Mesendoderm (in vitro differentiated cells): ENCODE measurements at regions not wholly inside any gene's neighbourhood (a gene's known extent, or its start where the extent isn't known, plus 50 kb on each side); places are given as distances from the start of the nearest gene placed in this dataset.

Experiments
- DNase-seq: peaks from one replicate; pipeline ENCODE4 v3.0.0; 2013
- H2AK5ac ChIP-seq: 2 replicates; pipeline ENCODE4 v1.6.1; 2013; ENCODE audit warnings: low read length, inconsistent platforms
- H2BK120ac ChIP-seq: 2 replicates; pipeline ENCODE4 v1.6.1; 2013; ENCODE audit warnings: low read depth, mild to moderate bottlenecking, low read length, moderate library complexity, mixed read lengths
- H2BK15ac ChIP-seq: replicated peaks from 2 replicates; pipeline ENCODE4 v1.6.1; 2013; ENCODE audit warnings: low read depth, mild to moderate bottlenecking, moderate library complexity
- H2BK5ac ChIP-seq: 2 replicates; pipeline ENCODE4 v1.6.1; 2013; ENCODE audit warnings: low read length, inconsistent platforms
- H3K18ac ChIP-seq: 2 replicates; pipeline ENCODE4 v1.6.1; 2013; ENCODE audit warnings: mild to moderate bottlenecking, low read length, mixed read lengths
- H3K23ac ChIP-seq: one replicate; pipeline ENCODE4 v1.6.1; 2013; ENCODE audit warnings: low read length
- H3K27ac ChIP-seq: 2 replicates; pipeline ENCODE4 v1.5.1; 2013; ENCODE audit warnings: low read depth, mild to moderate bottlenecking, inconsistent platforms, low read length, moderate library complexity
- H3K27me3 ChIP-seq: 2 replicates; pipeline ENCODE4 v1.6.1; 2013; ENCODE audit warnings: low read length, control low read depth, mild to moderate bottlenecking, inconsistent platforms; ENCODE audit not compliant: insufficient read depth, poor library complexity
- H3K36me3 ChIP-seq: 2 replicates; pipeline ENCODE4 v1.6.1; 2013; ENCODE audit warnings: low read length, inconsistent platforms; ENCODE audit not compliant: control insufficient read depth, insufficient read depth
- H3K4ac ChIP-seq: one replicate; pipeline ENCODE4 v1.6.1; 2013; ENCODE audit warnings: low read depth, mild to moderate bottlenecking, low read length, moderate library complexity
- H3K4me1 ChIP-seq: 2 replicates; pipeline ENCODE4 v1.6.1; 2013; ENCODE audit warnings: low read depth, low read length, inconsistent platforms; ENCODE audit not compliant: control insufficient read depth
- H3K4me2 ChIP-seq: 2 replicates; pipeline ENCODE4 v1.6.1; 2013; ENCODE audit warnings: low read length
- H3K4me3 ChIP-seq: 2 replicates; pipeline ENCODE4 v1.5.1; 2013; ENCODE audit warnings: mild to moderate bottlenecking, low read length
- H3K56ac ChIP-seq: one replicate; pipeline ENCODE4 v1.6.1; 2013; ENCODE audit warnings: low read length
- H3K79me1 ChIP-seq: 2 replicates; pipeline ENCODE4 v1.6.1; 2013; ENCODE audit warnings: low read length, inconsistent platforms
- H3K79me2 ChIP-seq: 2 replicates; pipeline ENCODE4 v1.6.1; 2013; ENCODE audit warnings: mild to moderate bottlenecking, low read length; ENCODE audit not compliant: control insufficient read depth, insufficient read depth
- H3K9ac ChIP-seq: 2 replicates; pipeline ENCODE4 v1.6.1; 2013; ENCODE audit warnings: low read length, inconsistent platforms
- H4K5ac ChIP-seq: one replicate; pipeline ENCODE4 v1.6.1; 2013; ENCODE audit warnings: low read length
- H4K8ac ChIP-seq: one replicate; pipeline ENCODE4 v1.6.1; 2013; ENCODE audit warnings: low read depth, mild to moderate bottlenecking, control low read depth, low read length, moderate library complexity
- WGBS: extraction: QIAGEN DNeasy Blood & Tissue Kit; methylation state at CpG from one replicate; pipeline ENCODE4 v1.1.7; 2013; ENCODE audit warnings: low lambda C conversion rate, missing lambda C conversion rate; ENCODE audit not compliant: insufficient coverage; ENCODE audit errors: extremely low coverage; 5-methylcytosine and 5-hydroxymethylcytosine counted together

DNA sequence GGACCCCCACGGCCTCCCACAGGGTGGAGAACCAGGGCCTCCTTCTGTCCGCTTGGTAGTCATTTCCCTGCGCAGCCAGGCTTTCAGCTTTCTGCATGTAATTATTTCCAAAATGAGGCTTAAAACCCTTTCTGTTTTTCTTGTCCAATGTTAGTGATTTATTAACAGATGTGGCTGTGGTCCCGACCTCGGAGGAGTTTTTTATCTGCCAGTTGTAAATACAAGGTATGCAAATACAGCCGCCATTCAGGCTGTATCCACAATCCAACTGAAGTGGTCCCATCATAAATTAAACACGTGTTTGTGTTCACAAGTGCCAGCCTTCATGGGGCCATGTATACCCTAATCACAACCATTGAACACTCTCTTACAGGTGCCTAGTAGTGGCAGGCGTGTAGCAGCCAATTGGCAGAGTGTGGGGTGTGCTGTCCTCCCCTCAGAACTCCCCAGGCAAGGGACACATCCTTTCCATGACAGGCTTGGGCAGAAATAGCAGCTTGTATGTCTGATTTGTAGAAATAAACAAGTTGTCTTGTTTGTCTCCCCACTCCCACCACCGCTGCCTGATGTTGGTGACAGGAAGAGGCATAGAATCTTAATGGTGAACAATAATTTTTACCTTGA, 251.3 kb upstream of the MKI67 start:
- H2BK5ac ChIP-seq = no peak overlapping the region
- H3K18ac ChIP-seq = no peak overlapping the region
- no CpG with 5 or more reads among the region's 9 CpGs for WGBS

GRCh38 chr10:128377988-128378387, 251.8 kb upstream of the MKI67 start:
- DNase-seq = no peak
- H2BK15ac ChIP-seq = no peak overlapping the region
- no peaks in the 10 kb centered on the region for H3K27me3 ChIP-seq
- no peak overlapping the region for H2AK5ac ChIP-seq
- H3K23ac ChIP-seq = no peak overlapping the region
- no peaks in the 10 kb centered on the region for H3K36me3 ChIP-seq
- H3K4me1 ChIP-seq = no peaks in the 10 kb centered on the region
- H4K5ac ChIP-seq = no peak overlapping the region
- H3K27ac ChIP-seq = no peak overlapping the region
- no peak overlapping the region for H3K4me2 ChIP-seq
- no peak overlapping the region for H3K9ac ChIP-seq
- H3K79me1 ChIP-seq = no peaks in the 10 kb centered on the region
- H3K56ac ChIP-seq = no peak overlapping the region
- H2BK5ac ChIP-seq = no peak overlapping the region
- WGBS = no CpG with 5 or more reads among the region's 3 CpGs
- H3K4ac ChIP-seq = no peak overlapping the region
- no peak overlapping the region for H4K8ac ChIP-seq
- H2BK120ac ChIP-seq = no peak overlapping the region
- H3K4me3 ChIP-seq = no peak overlapping the region
- H3K79me2 ChIP-seq = no peaks in the 10 kb centered on the region
- H3K18ac ChIP-seq = no peak overlapping the region

More for the DNA sequence above, 251.3 kb upstream of the MKI67 start:
- Histone ChIP-seq H3K4me1 (no peaks in the 10 kb centered on the region), H3K27me3 (no peaks in the 10 kb centered on the region), H3K9ac (no peak overlapping the region), H3K36me3 (no peaks in the 10 kb centered on the region), H2AK5ac (no peak overlapping the region), H3K56ac (no peak overlapping the region), H3K4me2 (no peak overlapping the region), H2BK15ac (no peak overlapping the region), H3K27ac (no peak overlapping the region), H3K4me3 (no peak overlapping the region), H3K4ac (no peak overlapping the region), H3K23ac (no peak overlapping the region), H4K8ac (no peak overlapping the region), H3K79me1 (no peaks in the 10 kb centered on the region), H4K5ac (no peak overlapping the region), H3K79me2 (no peaks in the 10 kb centered on the region), H2BK120ac (no peak overlapping the region)
- DNase-seq = no peak

GRCh38 chr10:128380946-128381345, 254.7 kb upstream of the MKI67 start:
- Histone ChIP-seq H2BK5ac (no peak overlapping the region), H4K5ac (no peak overlapping the region), H3K4me2 (no peak overlapping the region), H3K4me1 (no peaks in the 10 kb centered on the region), H3K23ac (no peak overlapping the region), H3K79me2 (no peaks in the 10 kb centered on the region), H3K18ac (no peak overlapping the region), H3K4ac (no peak overlapping the region), H3K56ac (no peak overlapping the region), H3K27me3 (no peaks in the 10 kb centered on the region), H2BK120ac (no peak overlapping the region), H3K4me3 (no peak overlapping the region), H3K79me1 (no peaks in the 10 kb centered on the region), H3K27ac (no peak overlapping the region), H2AK5ac (no peak overlapping the region), H4K8ac (no peak overlapping the region), H3K36me3 (no peaks in the 10 kb centered on the region), H3K9ac (no peak overlapping the region), H2BK15ac (no peak overlapping the region)
- DNase-seq = no peak
- no CpG with 5 or more reads among the region's 4 CpGs for WGBS

DNA sequence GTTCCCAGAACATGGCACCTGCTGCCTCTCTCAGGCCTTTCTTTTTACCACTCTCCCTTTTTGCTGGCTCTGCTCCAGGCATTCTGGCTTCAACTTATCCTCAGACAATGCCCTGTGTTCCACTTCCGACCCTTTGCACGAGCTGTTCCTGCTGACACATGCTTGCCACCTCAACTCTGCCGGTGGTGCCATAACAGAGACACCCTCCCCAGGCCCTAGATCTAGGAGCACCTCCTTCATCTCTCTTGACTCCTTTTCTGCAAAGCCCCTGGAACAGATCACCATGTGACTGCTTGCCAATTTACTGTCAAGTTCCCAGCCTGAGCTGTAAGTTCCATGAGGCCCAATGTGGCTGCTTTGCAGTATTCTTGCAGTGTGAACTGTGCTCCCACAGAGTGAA, 256.0 kb upstream of the MKI67 start:
- H3K4ac ChIP-seq = no peak overlapping the region
- H3K4me3 ChIP-seq = no peak overlapping the region
- H2BK120ac ChIP-seq = no peak overlapping the region
- no peak overlapping the region for H3K27ac ChIP-seq
- no peak overlapping the region for H3K9ac ChIP-seq
- WGBS = no CpG with 5 or more reads among the region's 3 CpGs
- H3K27me3 ChIP-seq = no peaks in the 10 kb centered on the region
- no peak overlapping the region for H3K23ac ChIP-seq
- H3K56ac ChIP-seq = no peak overlapping the region
- H3K79me1 ChIP-seq = no peaks in the 10 kb centered on the region
- no peaks in the 10 kb centered on the region for H3K36me3 ChIP-seq
- H4K8ac ChIP-seq = no peak overlapping the region
- H2AK5ac ChIP-seq = no peak overlapping the region
- no peak overlapping the region for H2BK15ac ChIP-seq
- no peaks in the 10 kb centered on the region for H3K4me1 ChIP-seq
- DNase-seq = no peak
- H3K4me2 ChIP-seq = no peak overlapping the region
- H2BK5ac ChIP-seq = no peak overlapping the region
- no peak overlapping the region for H3K18ac ChIP-seq
- H4K5ac ChIP-seq = no peak overlapping the region
- H3K79me2 ChIP-seq = no peaks in the 10 kb centered on the region

DNA sequence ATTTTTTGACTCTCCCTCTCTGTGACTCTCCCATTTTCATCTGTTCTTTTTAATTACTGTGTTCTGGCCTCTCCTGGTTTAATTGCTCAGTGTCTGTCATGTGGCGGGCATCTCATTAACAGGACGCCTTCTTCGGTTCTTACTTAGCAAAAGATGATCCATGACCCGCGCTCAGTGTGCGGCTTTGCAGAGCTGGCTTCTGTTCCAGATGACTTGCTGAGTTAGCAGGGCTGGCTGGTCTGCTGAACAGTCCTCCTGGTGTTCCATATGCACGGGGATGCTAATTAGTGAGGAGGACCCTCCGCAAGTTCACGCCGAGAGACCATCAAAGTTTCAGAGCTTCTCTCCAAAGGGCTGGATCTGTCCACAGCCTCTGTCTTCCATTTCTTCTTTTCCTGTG, 258.6 kb upstream of the MKI67 start:
- Histone ChIP-seq H2BK120ac (no peak overlapping the region), H3K27ac (no peak overlapping the region), H4K8ac (no peak overlapping the region), H3K9ac (no peak overlapping the region), H3K56ac (no peak overlapping the region), H3K27me3 (no peaks in the 10 kb centered on the region), H3K79me2 (no peaks in the 10 kb centered on the region), H2AK5ac (no peak overlapping the region), H3K36me3 (no peaks in the 10 kb centered on the region), H3K4ac (no peak overlapping the region), H2BK5ac (no peak overlapping the region), H3K4me2 (no peak overlapping the region), H3K23ac (no peak overlapping the region), H4K5ac (no peak overlapping the region), H2BK15ac (no peak overlapping the region), H3K18ac (no peak overlapping the region), H3K4me3 (no peak overlapping the region), H3K4me1 (no peaks in the 10 kb centered on the region), H3K79me1 (no peaks in the 10 kb centered on the region)
- WGBS = no CpG with 5 or more reads among the region's 10 CpGs
- DNase-seq = no peak

- Histone ChIP-seq H3K4me2 (no peak overlapping the region), H2BK15ac (no peak overlapping the region), H3K4me3 (no peak overlapping the region), H2BK120ac (no peak overlapping the region), H3K79me2 (no peaks in the 10 kb centered on the region), H3K4ac (no peak overlapping the region), H3K56ac (no peak overlapping the region), H3K18ac (no peak overlapping the region), H2AK5ac (no peak overlapping the region), H3K9ac (no peak overlapping the region), H3K27ac (no peak overlapping the region), H3K27me3 (no peaks in the 10 kb centered on the region), H3K4me1 (no peaks in the 10 kb centered on the region), H3K79me1 (no peaks in the 10 kb centered on the region), H3K23ac (no peak overlapping the region), H2BK5ac (no peak overlapping the region), H4K5ac (no peak overlapping the region), H4K8ac (no peak overlapping the region), H3K36me3 (no peaks in the 10 kb centered on the region)
- WGBS = no CpG with 5 or more reads among the region's 7 CpGs
- DNase-seq = no peak
These were observed 260.0 kb upstream of the MKI67 start for GRCh38 chr10:128386231-128386630.
